VCaP (cell line): ENCODE measurements at regions not wholly inside any gene's neighbourhood (a gene's known extent, or its start where the extent isn't known, plus 50 kb on each side); places are given as distances from the start of the nearest gene placed in this dataset.

Source experiments
- H3K27ac ChIP-seq: fragments of 450-650 bp; 2 replicates; pipeline ENCODE4 v1.5.1; 2017
- TF ChIP-seq, protein P1 (sequence below): fragments of 450-650 bp; conservative IDR thresholded peaks from 2 replicates; pipeline ENCODE4 v1.5.1; 2017; ENCODE audit warnings: mild to moderate bottlenecking, moderate library complexity

DNA sequence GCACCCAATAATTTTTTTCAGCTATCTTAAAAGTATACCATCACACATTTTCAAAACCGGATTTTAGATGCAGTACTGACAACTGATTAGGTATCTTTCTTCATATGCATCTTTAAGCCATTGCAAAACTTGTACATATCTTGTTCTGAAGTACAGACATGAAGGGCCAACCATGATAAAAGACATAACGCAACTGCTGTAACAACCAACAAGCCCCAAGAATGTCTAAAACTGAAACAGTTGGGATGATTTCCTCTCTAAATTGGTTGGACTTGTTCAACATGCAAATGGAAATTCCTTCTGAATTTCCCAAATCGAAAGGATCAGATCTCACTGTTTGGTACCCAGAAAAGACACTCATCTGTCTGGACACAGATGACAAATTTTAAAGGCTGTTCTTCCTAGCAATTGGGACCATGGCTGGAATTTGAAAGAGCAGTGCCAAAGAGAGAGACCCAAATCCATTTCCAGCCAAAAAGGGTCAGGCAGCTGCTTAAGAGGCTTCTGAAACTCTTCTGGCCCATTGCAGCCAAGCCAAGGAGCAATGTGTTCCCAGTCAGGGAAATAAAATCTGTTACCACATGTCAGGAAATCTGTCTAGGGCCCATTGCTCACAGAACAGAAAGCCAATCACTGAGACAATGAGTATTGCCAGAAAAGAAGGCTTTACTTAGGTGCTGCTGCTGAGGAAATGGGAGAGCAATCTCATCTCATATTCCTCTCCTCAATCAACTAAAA lies 1122.4 kb upstream of the USP15 start:
- H3K27ac ChIP-seq: no peak overlapping the region
- TF ChIP-seq, protein P1, sequence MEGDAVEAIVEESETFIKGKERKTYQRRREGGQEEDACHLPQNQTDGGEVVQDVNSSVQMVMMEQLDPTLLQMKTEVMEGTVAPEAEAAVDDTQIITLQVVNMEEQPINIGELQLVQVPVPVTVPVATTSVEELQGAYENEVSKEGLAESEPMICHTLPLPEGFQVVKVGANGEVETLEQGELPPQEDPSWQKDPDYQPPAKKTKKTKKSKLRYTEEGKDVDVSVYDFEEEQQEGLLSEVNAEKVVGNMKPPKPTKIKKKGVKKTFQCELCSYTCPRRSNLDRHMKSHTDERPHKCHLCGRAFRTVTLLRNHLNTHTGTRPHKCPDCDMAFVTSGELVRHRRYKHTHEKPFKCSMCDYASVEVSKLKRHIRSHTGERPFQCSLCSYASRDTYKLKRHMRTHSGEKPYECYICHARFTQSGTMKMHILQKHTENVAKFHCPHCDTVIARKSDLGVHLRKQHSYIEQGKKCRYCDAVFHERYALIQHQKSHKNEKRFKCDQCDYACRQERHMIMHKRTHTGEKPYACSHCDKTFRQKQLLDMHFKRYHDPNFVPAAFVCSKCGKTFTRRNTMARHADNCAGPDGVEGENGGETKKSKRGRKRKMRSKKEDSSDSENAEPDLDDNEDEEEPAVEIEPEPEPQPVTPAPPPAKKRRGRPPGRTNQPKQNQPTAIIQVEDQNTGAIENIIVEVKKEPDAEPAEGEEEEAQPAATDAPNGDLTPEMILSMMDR: no peak

DNA sequence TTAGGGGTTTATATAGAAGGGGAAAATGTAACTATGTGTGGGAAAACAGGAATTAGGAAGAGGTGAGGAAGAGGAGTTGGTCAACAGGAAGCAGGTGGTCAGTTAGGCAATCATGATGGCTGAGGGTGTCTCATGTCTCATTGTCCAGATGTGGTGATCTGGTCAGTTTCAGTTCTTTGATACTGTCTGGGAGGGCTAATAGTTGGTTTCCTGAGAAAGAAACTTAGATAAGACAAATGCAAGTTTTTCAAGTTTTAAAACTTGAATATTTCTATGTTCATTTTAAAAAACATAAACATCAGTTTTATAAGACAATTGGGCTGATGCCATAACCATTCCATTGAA lies 1121.8 kb upstream of the USP15 start:
- no peak overlapping the region for H3K27ac ChIP-seq
- TF ChIP-seq, protein P1: no peak

DNA sequence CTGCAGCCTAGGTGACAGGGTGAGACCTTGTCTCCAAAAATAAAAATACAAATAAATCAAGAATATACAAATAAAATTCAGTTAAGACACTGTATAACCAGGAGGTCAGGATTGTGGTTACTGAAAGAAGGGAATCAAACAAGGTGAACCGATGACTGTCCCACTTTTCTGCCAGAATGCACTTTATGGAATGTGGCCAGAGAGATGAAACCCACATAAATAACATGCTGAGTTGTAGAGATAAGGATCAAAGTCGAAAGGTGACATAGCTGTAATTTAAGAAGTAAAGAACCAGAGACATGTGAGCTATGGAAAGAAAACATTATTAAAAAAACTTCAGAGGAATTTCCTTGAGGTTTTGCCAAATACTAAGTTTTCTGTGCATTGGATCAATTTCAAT lies 1098.2 kb upstream of the USP15 start:
- TF ChIP-seq, protein P1: no peak
- no peak overlapping the region for H3K27ac ChIP-seq

DNA sequence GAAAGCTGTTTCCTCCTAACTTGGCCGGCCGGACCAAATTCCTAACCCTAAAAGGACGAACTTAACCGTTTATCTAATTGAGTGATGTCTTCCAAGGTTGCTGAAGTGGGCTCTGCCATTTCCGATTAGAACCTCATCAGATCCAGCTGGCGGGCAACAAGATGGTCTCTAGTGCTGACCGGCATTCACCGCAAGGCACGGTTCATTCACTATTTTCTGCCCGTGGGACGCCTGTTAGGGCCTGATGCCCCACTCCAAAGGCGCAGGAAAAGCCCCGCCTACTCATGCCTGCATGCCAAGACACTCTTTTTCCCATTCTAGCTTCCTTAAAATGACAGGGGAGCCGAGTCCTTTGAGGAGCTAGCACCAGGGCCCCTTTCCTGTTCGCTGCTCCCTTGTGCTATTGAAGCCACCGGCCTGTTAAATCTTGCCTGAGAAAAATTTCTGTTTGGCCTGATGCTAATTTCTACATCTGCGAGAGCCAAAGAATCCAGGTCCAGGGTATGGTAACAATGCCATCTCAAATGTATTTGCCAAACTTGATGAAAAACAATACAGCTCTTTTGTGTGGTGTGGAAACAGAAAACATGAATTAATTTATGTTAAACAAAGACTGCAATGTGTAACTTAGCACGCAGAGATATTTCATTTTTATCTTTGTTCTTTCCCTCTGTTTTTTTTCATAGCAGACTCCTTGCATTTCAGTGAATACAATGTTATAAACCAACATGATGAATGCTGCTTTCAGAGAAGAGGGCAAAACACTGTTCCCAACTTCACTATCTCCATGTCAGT lies 1071.2 kb upstream of the USP15 start:
- TF ChIP-seq, protein P1: no peak
- no peak overlapping the region for H3K27ac ChIP-seq

DNA sequence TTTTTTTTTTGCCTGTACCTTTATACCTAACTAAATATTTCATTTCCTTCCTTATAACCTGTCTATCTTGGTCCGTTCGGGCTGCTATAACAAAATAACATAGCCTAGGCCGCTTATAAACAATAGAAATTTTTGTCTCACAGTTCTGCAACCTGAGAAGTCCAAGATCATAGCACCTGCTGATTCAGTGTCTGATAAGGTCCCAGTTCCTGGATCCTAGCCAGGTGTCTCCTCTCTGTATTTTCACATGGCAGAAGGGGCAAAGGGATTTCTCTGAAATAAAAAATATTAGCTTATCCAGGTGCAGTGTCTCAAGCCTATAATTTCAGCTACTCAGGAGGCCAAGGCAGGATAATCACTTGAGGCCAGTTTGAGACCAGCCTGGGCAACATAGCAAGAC lies 1046.6 kb upstream of the USP15 start:
- no peak overlapping the region for H3K27ac ChIP-seq
- TF ChIP-seq, protein P1: no peak

DNA sequence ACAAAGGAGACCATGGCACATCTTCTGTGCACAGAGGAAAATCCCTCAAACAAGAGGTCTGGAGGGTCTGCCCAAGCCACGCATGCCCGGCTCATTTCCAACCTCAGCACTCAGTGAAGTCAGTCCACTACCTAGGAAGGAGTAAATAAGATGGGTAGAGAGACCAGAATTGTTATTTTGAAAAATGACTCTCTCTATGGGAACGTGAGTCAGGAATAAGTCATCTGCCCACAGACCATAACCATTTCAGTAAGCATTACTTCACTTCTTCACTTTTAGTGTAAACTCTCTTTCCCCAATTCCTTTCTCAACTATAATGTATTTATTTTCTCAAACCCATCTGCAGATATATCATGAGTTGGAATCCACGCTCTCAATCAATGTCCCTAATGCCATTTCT lies 1039.9 kb upstream of the USP15 start:
- TF ChIP-seq, protein P1: no peak
- no peak overlapping the region for H3K27ac ChIP-seq

DNA sequence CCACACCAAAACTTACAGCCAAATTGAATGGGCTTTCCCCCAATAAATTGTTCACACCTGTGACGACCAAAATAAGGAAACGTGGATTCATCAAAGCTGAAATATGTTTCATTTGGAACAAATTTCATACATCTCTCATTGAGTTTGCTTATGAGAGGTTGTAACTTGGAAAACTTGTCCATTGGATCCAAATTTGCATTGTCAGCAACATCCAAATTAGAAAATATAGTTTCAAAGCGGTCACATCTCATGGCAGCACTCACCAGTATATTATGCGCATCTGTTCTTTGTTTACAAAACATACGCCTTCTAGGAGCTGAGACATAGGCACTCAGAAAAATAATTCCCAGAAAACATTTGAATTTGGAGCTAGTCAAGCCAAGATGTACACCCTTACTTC lies 1028.2 kb upstream of the USP15 start:
- TF ChIP-seq, protein P1: no peak
- no peak overlapping the region for H3K27ac ChIP-seq
